CD14-positive monocyte (primary cell): ENCODE measurements at regions not wholly inside any gene's neighbourhood (a gene's known extent, or its start where the extent isn't known, plus 50 kb on each side); places are given as distances from the start of the nearest gene placed in this dataset. TPM values are rescaled to one million over a fixed set of nuclear protein-coding genes. Genes with fewer than 3 reads are reported as not detected.

ENCODE experiments used
- DNase-seq, 3 donors: peaks; one replicate each; pipeline ENCODE4 v3.0.0-alpha.2; 2011 to 2022
- H2AFZ ChIP-seq: 2 replicates; pipeline ENCODE4 v1.6.0; 2012; ENCODE audit warnings: mild to moderate bottlenecking, low read depth, low read length, inconsistent platforms; ENCODE audit not compliant: insufficient read depth, poor library complexity, severe bottlenecking
- H3K27ac ChIP-seq, 2 donors: 1 replicate in 1 of 2; 2 replicates in 1 of 2; pipeline ENCODE4 v1.5.1; 2012 to 2013; ENCODE audit warnings: low read length in 2 of 2, control low read depth in 1 of 2, inconsistent platforms in 1 of 2, low read depth in 1 of 2, mild to moderate bottlenecking in 1 of 2
- H3K27me3 ChIP-seq, 2 donors: one replicate each; pipeline versions ENCODE4 v1.6.0 to v1.6.1; 2011 to 2013; ENCODE audit warnings: low read length in 2 of 2; ENCODE audit not compliant: control insufficient read depth in 2 of 2, insufficient read depth in 2 of 2
- H3K36me3 ChIP-seq, 2 donors: replicated peaks in 1 of 2; 1 replicate in 1 of 2; 2 replicates in 1 of 2; pipeline versions ENCODE4 v1.5.1 to v1.6.1; 2012 to 2013; ENCODE audit warnings: low read length in 2 of 2, control low read depth in 1 of 2, inconsistent platforms in 1 of 2, mild to moderate bottlenecking in 1 of 2; ENCODE audit not compliant: insufficient read depth in 2 of 2, control insufficient read depth in 1 of 2
- H3K4me1 ChIP-seq, 2 donors: 1 replicate in 1 of 2; 2 replicates in 1 of 2; pipeline versions ENCODE4 v1.5.1 to v1.6.1; 2012 to 2013; ENCODE audit warnings: low read length in 2 of 2, control low read depth in 1 of 2, inconsistent platforms in 1 of 2, mild to moderate bottlenecking in 1 of 2, moderate library complexity in 1 of 2; ENCODE audit not compliant: insufficient read depth in 2 of 2, control insufficient read depth in 1 of 2
- H3K4me2 ChIP-seq: replicated peaks from 2 replicates; pipeline ENCODE3; 2012; ENCODE audit warnings: low read length, moderate library complexity, mild to moderate bottlenecking; ENCODE audit not compliant: poor library complexity, severe bottlenecking; ENCODE audit errors: extremely low read depth
- H3K4me3 ChIP-seq, 3 experiments: fragments of 200-600 bp in 1 of 3; sonication (generic) in 1 of 3; replicated peaks in 1 of 3; 1 replicate in 2 of 3; 2 replicates in 1 of 3; pipeline ENCODE4 v1.5.1; 2011 to 2013; ENCODE audit warnings: low read length in 3 of 3, mild to moderate bottlenecking in 3 of 3, control low read depth in 2 of 3, low read depth in 2 of 3, inconsistent platforms in 1 of 3, moderate library complexity in 1 of 3
- H3K79me2 ChIP-seq: 2 replicates; pipeline ENCODE4 v1.6.0; 2012; ENCODE audit warnings: mild to moderate bottlenecking, control low read depth, inconsistent platforms, low read length, moderate library complexity; ENCODE audit not compliant: insufficient read depth
- H3K9ac ChIP-seq: 2 replicates; pipeline ENCODE4 v1.6.0; 2017; ENCODE audit warnings: low read length, mild to moderate bottlenecking; ENCODE audit not compliant: insufficient read depth, poor library complexity, severe bottlenecking
- H3K9me3 ChIP-seq, 2 donors: replicated peaks in 1 of 2; 1 replicate in 1 of 2; 2 replicates in 1 of 2; pipeline versions ENCODE4 v1.5.1 to v1.6.1; 2012 to 2013; ENCODE audit warnings: low read length in 2 of 2, control low read depth in 1 of 2; ENCODE audit not compliant: control insufficient read depth in 1 of 2, insufficient read depth in 1 of 2
- H4K20me1 ChIP-seq: 2 replicates; pipeline ENCODE4 v1.6.0; 2012; ENCODE audit warnings: mild to moderate bottlenecking, low read length, control low read depth, moderate library complexity; ENCODE audit not compliant: insufficient read depth
- H3K27ac Mint-ChIP-seq, 7 donors: one replicate each; pipeline ENCODE4 v1.8.0; 2020; ENCODE audit warnings: mild to moderate bottlenecking in 7 of 7, mixed read lengths in 7 of 7, moderate library complexity in 6 of 7, inconsistent platforms in 2 of 7
- H3K27me3 Mint-ChIP-seq, 3 donors: one replicate each; pipeline ENCODE4 v1.8.0; 2021 to 2022; ENCODE audit warnings: low read depth in 3 of 3, mild to moderate bottlenecking in 3 of 3, mixed read lengths in 3 of 3, moderate library complexity in 3 of 3, inconsistent platforms in 1 of 3
- H3K36me3 Mint-ChIP-seq, 2 donors: one replicate each; pipeline ENCODE4 v1.8.0; 2020; ENCODE audit warnings: mixed read lengths in 2 of 2, inconsistent platforms in 1 of 2, mild to moderate bottlenecking in 1 of 2
- H3K4me1 Mint-ChIP-seq: one replicate; pipeline ENCODE4 v1.8.0; 2020; ENCODE audit warnings: mild to moderate bottlenecking, mixed read lengths
- H3K4me3 Mint-ChIP-seq, 2 donors: one replicate each; pipeline ENCODE4 v1.8.0; 2020; ENCODE audit warnings: mild to moderate bottlenecking in 2 of 2, mixed read lengths in 2 of 2, moderate library complexity in 1 of 2
- H3K9me3 Mint-ChIP-seq, 7 donors: one replicate each; pipeline ENCODE4 v1.8.0; 2020 to 2022; ENCODE audit warnings: mixed read lengths in 7 of 7, mild to moderate bottlenecking in 6 of 7, moderate library complexity in 6 of 7, inconsistent platforms in 2 of 7
- CTCF ChIP-seq: fragments of 200-600 bp; IDR thresholded peaks from one replicate; pipeline ENCODE4 v1.8.0; 2022; ENCODE audit warnings: antibody characterized with exemption, mild to moderate bottlenecking
- WGBS: methylation state at CpG from one replicate; pipeline ENCODE4 v1.1.5; 2013; ENCODE audit warnings: missing lambda C conversion rate; ENCODE audit not compliant: insufficient coverage; 5-methylcytosine and 5-hydroxymethylcytosine counted together
- intact Hi-C, 2 donors: fragments of 100-400 bp; cut with micrococcal nuclease; formaldehyde crosslinking; loops; one replicate each; pipeline versions ENCODE4 v1.15.0 to v1.15.1; 2023
- small RNA-seq: library from RNA; depleted of rRNA; stranded (forward); fragments of <200 nt; gene quantifications from one replicate; pipeline ENCODE3, GENCODE V24; 2012; ENCODE audit warnings: low read depth; ENCODE audit not compliant: insufficient read length

- no peaks in the 10 kb centered on the region for H3K27me3 ChIP-seq
- Mint-ChIP-seq H3K9me3 (peaks cover 0 to 3% (median 0%) of the 10 kb centered on the region in 7 donors), H3K27me3 (no peaks in the 10 kb centered on the region), H3K27ac (no peak overlapping the region), H3K36me3 (no peaks in the 10 kb centered on the region), H3K4me1 (no peaks in the 10 kb centered on the region), H3K4me3 (no peak overlapping the region)
- no peaks in the 10 kb centered on the region for H3K79me2 ChIP-seq
- H2AFZ ChIP-seq = no peak overlapping the region
- H3K27ac ChIP-seq = no peak overlapping the region
- no peak for TF ChIP-seq CTCF
- H3K9me3 ChIP-seq = no peaks in the 10 kb centered on the region
- H3K4me2 ChIP-seq = no peak overlapping the region
- no peak for DNase-seq
- H3K4me3 ChIP-seq = no peak overlapping the region
- 88% methylated on average over 1 of the region's 2 CpGs for WGBS
- H3K36me3 ChIP-seq = no peaks in the 10 kb centered on the region
- H4K20me1 ChIP-seq = no peaks in the 10 kb centered on the region
- H3K9ac ChIP-seq = no peak overlapping the region
- intact Hi-C loops = no loop called here
- no peaks in the 10 kb centered on the region for H3K4me1 ChIP-seq
These were observed 54.1 kb upstream of the CTNND2 start for GRCh38 chr5:11958321-11958720.

GRCh38 chr5:11955331-11955730 lies 51.1 kb upstream of the CTNND2 start:
- H3K36me3 Mint-ChIP-seq = no peaks in the 10 kb centered on the region
- no peak for TF ChIP-seq CTCF
- DNase-seq = no peak
- H3K4me3 Mint-ChIP-seq = no peak overlapping the region
- H3K27ac Mint-ChIP-seq = no peak overlapping the region
- H3K9me3 Mint-ChIP-seq = peaks cover 0 to 6% (median 0%) of the 10 kb centered on the region in 7 donors
- Histone ChIP-seq H2AFZ (no peak overlapping the region), H4K20me1 (no peaks in the 10 kb centered on the region), H3K27me3 (no peaks in the 10 kb centered on the region), H3K9ac (no peak overlapping the region), H3K36me3 (no peaks in the 10 kb centered on the region), H3K27ac (no peak overlapping the region), H3K4me1 (no peaks in the 10 kb centered on the region), H3K4me3 (no peak overlapping the region), H3K9me3 (peaks cover 0 to 3% of the 10 kb centered on the region in 2 donors), H3K4me2 (no peak overlapping the region), H3K79me2 (no peaks in the 10 kb centered on the region)
- intact Hi-C loops = no loop called here
- no peaks in the 10 kb centered on the region for H3K4me1 Mint-ChIP-seq
- no peaks in the 10 kb centered on the region for H3K27me3 Mint-ChIP-seq

Small RNA genes lying in the stretch of these regions (small RNA-seq; reads per million reads assigned to genes)
- gene RNU6-679P = not detected
